HT1080 (cell line): ENCODE measurements at regions not wholly inside any gene's neighbourhood (a gene's known extent, or its start where the extent isn't known, plus 50 kb on each side); places are given as distances from the start of the nearest gene placed in this dataset. TPM values are rescaled to one million over a fixed set of nuclear protein-coding genes. Genes with fewer than 3 reads are reported as not detected.

ENCODE experiments used
- small RNA-seq: library from RNA; depleted of rRNA; stranded (forward); fragments of <200 nt; gene quantifications from one replicate; pipeline ENCODE3, GENCODE V24; 2014

Small RNAs in the stretch of these regions (small RNA-seq; reads per million reads assigned to genes)
- not detected for gene RNU6-1066P
